GM18870 (cell line): ENCODE measurements at regions not wholly inside any gene's neighbourhood (a gene's known extent, or its start where the extent isn't known, plus 50 kb on each side); places are given as distances from the start of the nearest gene placed in this dataset.
"Not testable (repeated sequence)": the region's sequence is repeated elsewhere in the genome, so short reads cannot be mapped to it uniquely, and the experiment has no call there.

Experiments
- ATAC-seq: cut with Tn5 transposase; IDR thresholded peaks from one replicate; pipeline ENCODE4 v1.9.1; 2021; ENCODE audit warnings: moderate library complexity; ENCODE audit not compliant: unreplicated experiment

DNA sequence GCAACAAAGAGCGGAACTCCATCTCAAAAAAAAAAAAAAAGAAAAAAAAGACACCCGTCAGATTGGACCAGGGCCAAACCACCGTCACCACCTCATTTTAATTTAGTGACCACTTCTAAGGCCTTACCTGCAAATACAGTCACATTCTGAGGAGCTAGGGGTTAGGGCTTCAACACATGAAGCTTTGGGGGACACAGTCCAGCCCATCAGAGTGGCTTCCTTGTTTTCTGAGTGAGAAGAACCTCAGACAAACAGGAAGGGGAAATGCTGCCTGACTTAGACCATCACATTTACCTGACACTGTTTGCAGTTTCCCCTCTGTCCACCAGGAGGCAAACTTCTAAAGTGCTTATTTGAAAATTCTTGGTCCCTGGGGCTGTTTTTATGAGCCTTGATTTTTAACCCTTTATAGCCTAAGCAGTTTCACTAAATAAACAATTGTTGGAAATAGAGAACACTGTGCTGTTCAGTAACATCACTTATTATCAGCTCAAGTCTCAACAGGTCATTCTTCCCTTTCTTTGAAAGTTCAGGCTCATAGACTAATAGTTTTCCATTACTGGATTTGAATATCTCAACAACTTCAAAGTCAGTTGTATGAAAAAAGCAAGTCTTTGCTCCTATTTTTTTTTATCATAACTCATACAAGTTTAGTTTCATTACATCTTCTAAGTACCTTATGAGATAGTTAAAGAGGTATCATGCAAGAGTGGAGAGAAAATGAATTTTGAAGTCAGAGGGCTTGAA lies 74.9 kb upstream of the WASF3 start:
- peak; percentile 60 for ATAC-seq

DNA sequence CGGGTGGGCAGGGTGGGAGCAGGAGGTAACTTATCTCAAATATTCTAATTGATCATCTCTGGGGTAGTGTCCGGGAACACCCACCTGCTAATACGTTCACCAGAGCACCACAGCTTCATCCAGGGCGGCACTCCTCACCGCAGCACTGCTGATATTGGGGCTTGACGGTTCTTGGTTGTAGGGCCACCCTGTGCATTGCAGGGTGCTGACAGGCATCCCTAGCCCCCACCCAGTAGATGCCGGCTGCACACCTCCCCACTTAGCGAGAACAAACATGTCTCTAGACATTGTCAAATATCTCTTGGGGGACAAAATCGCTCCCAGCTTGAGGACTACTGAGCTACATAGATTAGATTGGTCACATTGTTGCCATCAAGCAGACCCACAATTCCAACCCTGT lies 73.9 kb upstream of the WASF3 start:
- no peak for ATAC-seq

- ATAC-seq = no peak
These were observed 73.3 kb upstream of the WASF3 start for GRCh38 chr13:26484196-26484595.

- ATAC-seq = no peak
These were observed 72.2 kb upstream of the WASF3 start for GRCh38 chr13:26485288-26485687.

DNA sequence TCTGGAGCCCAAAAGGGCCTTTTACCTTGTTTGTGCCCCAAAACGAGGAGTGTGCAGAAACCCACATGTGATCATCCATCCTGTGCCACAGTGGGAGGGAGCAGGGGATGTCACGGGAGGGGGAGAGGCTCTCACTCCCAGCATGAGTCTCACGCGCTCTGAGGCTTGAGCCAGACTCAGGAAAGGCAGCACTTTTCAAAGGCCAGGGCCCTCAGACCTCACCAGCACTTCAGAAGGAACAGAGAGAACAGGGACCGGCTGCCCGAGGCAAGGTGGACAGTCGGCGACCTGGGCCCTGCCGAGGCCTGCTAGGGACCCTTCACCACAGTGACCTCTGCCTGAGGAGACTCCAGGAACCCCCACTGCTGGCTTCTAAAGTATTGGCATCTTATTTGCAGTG lies 71.7 kb upstream of the WASF3 start:
- no peak for ATAC-seq

- no peak for ATAC-seq
These were observed 70.9 kb upstream of the WASF3 start for GRCh38 chr13:26486550-26486949.

GRCh38 chr13:26487781-26488180 lies 69.7 kb upstream of the WASF3 start:
- ATAC-seq = no peak

DNA sequence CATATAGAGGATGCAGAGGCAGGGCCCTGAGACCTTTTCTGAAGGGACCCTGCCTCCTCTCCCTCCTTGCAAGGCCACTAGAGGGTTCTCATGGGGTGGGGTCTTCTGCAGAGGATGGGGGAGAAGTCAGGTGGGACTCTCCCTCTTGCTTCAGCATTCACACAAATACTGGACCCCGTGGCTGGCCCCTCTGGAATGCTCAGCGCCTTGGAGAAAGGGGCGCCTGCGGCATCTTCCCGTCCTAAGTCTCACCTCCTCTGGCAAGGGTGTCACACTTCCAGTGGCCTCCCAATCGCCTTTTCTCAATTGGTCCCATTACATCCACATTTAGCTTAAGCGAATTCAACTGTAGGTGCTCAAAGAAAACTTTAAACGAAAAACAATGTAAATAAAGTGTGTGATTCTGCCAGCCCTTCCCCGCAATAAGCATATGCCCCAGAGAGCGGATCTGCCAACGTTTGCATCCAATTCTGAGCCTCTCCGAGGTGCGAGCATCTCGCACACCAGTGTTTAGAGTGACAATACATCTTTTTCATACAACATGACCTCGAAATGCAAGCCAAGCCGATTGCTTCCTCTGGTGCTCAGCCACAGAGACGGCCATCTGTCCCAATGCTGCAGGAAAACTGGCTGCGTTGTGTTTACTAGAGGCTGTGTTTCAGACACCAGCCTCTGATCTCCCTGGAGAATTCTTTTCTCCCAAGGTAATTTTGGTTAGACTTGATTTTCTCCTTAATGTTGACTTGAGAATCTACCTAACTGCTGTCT lies 69.1 kb upstream of the WASF3 start:
- ATAC-seq = no peak

DNA sequence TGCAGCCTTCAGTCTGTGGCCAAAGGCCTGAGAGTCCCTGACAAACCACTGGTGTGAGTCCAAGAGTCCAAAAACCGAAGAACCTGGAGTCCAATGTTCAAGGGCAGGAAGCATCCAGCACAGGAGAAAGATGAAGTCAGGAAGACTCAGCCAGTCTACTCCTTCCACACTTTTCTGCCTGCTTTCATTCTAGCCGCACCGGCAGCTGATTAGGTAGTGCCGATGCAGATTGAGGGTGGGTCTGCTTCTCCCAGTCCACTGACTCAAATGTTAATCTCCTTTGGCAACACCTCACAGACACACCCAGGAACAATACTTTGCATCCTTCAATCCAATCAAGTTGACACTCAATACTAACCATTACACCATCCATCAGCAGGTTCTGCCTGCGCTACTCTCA lies 65.2 kb upstream of the WASF3 start:
- not testable (repeated sequence) for ATAC-seq

DNA sequence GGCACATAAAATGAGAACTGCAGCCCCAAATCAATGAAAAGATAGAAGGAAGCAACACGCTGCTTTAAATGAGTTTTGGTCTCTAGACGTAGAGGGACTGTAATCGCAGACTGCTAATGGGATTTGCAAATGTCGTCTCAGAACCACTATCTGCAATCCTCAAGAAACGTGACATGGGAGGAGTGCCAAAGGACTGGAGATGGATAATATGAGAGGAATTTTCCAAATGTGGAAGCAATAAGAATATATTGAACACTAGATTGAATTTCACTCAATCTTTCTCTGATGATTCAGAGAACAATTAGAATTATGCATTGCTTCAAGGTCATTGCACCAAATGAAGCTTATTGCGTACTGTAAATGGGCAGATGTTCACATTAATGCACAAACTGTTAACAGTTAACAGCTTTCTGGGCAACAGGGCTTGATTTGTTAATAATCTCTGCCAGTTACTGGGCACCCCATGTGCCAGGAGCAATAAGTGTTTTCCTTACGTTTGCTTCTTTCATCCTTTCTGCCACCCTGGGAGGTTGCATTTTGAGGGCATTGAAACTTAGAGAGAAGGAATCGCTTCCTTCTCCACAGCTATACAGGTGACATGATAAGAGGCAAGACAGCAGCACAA lies 62.8 kb upstream of the WASF3 start:
- no peak for ATAC-seq

DNA sequence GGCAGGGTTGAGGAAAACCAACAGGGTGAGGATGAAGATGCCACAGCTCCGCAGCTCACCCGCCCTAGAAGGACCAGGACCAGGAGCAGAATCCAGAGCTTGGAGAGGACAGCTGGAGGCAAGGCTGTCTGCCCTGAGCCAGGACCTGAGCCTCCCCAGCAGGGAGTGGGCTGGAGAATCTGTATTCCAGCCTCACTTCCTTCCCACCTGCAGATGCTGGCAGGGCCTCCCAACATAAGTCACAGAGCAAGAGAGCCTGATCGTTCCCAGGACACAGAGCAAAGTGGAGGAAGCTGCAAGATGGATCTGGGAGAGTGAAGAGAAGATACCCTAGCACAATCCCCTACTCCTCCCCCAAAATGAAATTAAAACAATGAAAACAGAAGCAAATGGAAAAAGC lies 61.7 kb upstream of the WASF3 start:
- ATAC-seq = no peak

- no peak for ATAC-seq
These were observed 59.4 kb upstream of the WASF3 start for GRCh38 chr13:26497968-26498511.

GRCh38 chr13:26498656-26499601 lies 58.6 kb upstream of the WASF3 start:
- ATAC-seq = no peak

- ATAC-seq = no peak
These were observed 56.7 kb upstream of the WASF3 start for GRCh38 chr13:26500618-26501320.

GRCh38 chr13:26501641-26502040 lies 55.8 kb upstream of the WASF3 start:
- ATAC-seq = no peak

GRCh38 chr13:26502826-26503225 lies 54.7 kb upstream of the WASF3 start:
- no peak for ATAC-seq

- no peak for ATAC-seq
These were observed 53.5 kb upstream of the WASF3 start for GRCh38 chr13:26503826-26504594.
